CD14-positive monocyte (primary cell): ENCODE measurements at regions not wholly inside any gene's neighbourhood (a gene's known extent, or its start where the extent isn't known, plus 50 kb on each side); places are given as distances from the start of the nearest gene placed in this dataset.
"Not testable (repeated sequence)": the region's sequence is repeated elsewhere in the genome, so short reads cannot be mapped to it uniquely, and the experiment has no call there.

Source experiments
- DNase-seq, 3 donors: peaks; one replicate each; pipeline ENCODE4 v3.0.0-alpha.2; 2011 to 2022
- H2AFZ ChIP-seq: 2 replicates; pipeline ENCODE4 v1.6.0; 2012; ENCODE audit warnings: mild to moderate bottlenecking, low read depth, low read length, inconsistent platforms; ENCODE audit not compliant: insufficient read depth, poor library complexity, severe bottlenecking
- H3K27ac ChIP-seq, 2 donors: 1 replicate in 1 of 2; 2 replicates in 1 of 2; pipeline ENCODE4 v1.5.1; 2012 to 2013; ENCODE audit warnings: low read length in 2 of 2, control low read depth in 1 of 2, inconsistent platforms in 1 of 2, low read depth in 1 of 2, mild to moderate bottlenecking in 1 of 2
- H3K27me3 ChIP-seq, 2 donors: one replicate each; pipeline versions ENCODE4 v1.6.0 to v1.6.1; 2011 to 2013; ENCODE audit warnings: low read length in 2 of 2; ENCODE audit not compliant: control insufficient read depth in 2 of 2, insufficient read depth in 2 of 2
- H3K36me3 ChIP-seq, 2 donors: replicated peaks in 1 of 2; 1 replicate in 1 of 2; 2 replicates in 1 of 2; pipeline versions ENCODE4 v1.5.1 to v1.6.1; 2012 to 2013; ENCODE audit warnings: low read length in 2 of 2, control low read depth in 1 of 2, inconsistent platforms in 1 of 2, mild to moderate bottlenecking in 1 of 2; ENCODE audit not compliant: insufficient read depth in 2 of 2, control insufficient read depth in 1 of 2
- H3K4me1 ChIP-seq, 2 donors: 1 replicate in 1 of 2; 2 replicates in 1 of 2; pipeline versions ENCODE4 v1.5.1 to v1.6.1; 2012 to 2013; ENCODE audit warnings: low read length in 2 of 2, control low read depth in 1 of 2, inconsistent platforms in 1 of 2, mild to moderate bottlenecking in 1 of 2, moderate library complexity in 1 of 2; ENCODE audit not compliant: insufficient read depth in 2 of 2, control insufficient read depth in 1 of 2
- H3K4me2 ChIP-seq: replicated peaks from 2 replicates; pipeline ENCODE3; 2012; ENCODE audit warnings: low read length, moderate library complexity, mild to moderate bottlenecking; ENCODE audit not compliant: poor library complexity, severe bottlenecking; ENCODE audit errors: extremely low read depth
- H3K4me3 ChIP-seq, 3 experiments: fragments of 200-600 bp in 1 of 3; sonication (generic) in 1 of 3; replicated peaks in 1 of 3; 1 replicate in 2 of 3; 2 replicates in 1 of 3; pipeline ENCODE4 v1.5.1; 2011 to 2013; ENCODE audit warnings: low read length in 3 of 3, mild to moderate bottlenecking in 3 of 3, control low read depth in 2 of 3, low read depth in 2 of 3, inconsistent platforms in 1 of 3, moderate library complexity in 1 of 3
- H3K79me2 ChIP-seq: 2 replicates; pipeline ENCODE4 v1.6.0; 2012; ENCODE audit warnings: mild to moderate bottlenecking, control low read depth, inconsistent platforms, low read length, moderate library complexity; ENCODE audit not compliant: insufficient read depth
- H3K9ac ChIP-seq: 2 replicates; pipeline ENCODE4 v1.6.0; 2017; ENCODE audit warnings: low read length, mild to moderate bottlenecking; ENCODE audit not compliant: insufficient read depth, poor library complexity, severe bottlenecking
- H3K9me3 ChIP-seq, 2 donors: replicated peaks in 1 of 2; 1 replicate in 1 of 2; 2 replicates in 1 of 2; pipeline versions ENCODE4 v1.5.1 to v1.6.1; 2012 to 2013; ENCODE audit warnings: low read length in 2 of 2, control low read depth in 1 of 2; ENCODE audit not compliant: control insufficient read depth in 1 of 2, insufficient read depth in 1 of 2
- H4K20me1 ChIP-seq: 2 replicates; pipeline ENCODE4 v1.6.0; 2012; ENCODE audit warnings: mild to moderate bottlenecking, low read length, control low read depth, moderate library complexity; ENCODE audit not compliant: insufficient read depth
- H3K27ac Mint-ChIP-seq, 7 donors: one replicate each; pipeline ENCODE4 v1.8.0; 2020; ENCODE audit warnings: mild to moderate bottlenecking in 7 of 7, mixed read lengths in 7 of 7, moderate library complexity in 6 of 7, inconsistent platforms in 2 of 7
- H3K27me3 Mint-ChIP-seq, 3 donors: one replicate each; pipeline ENCODE4 v1.8.0; 2021 to 2022; ENCODE audit warnings: low read depth in 3 of 3, mild to moderate bottlenecking in 3 of 3, mixed read lengths in 3 of 3, moderate library complexity in 3 of 3, inconsistent platforms in 1 of 3
- H3K36me3 Mint-ChIP-seq, 2 donors: one replicate each; pipeline ENCODE4 v1.8.0; 2020; ENCODE audit warnings: mixed read lengths in 2 of 2, inconsistent platforms in 1 of 2, mild to moderate bottlenecking in 1 of 2
- H3K4me1 Mint-ChIP-seq: one replicate; pipeline ENCODE4 v1.8.0; 2020; ENCODE audit warnings: mild to moderate bottlenecking, mixed read lengths
- H3K4me3 Mint-ChIP-seq, 2 donors: one replicate each; pipeline ENCODE4 v1.8.0; 2020; ENCODE audit warnings: mild to moderate bottlenecking in 2 of 2, mixed read lengths in 2 of 2, moderate library complexity in 1 of 2
- H3K9me3 Mint-ChIP-seq, 7 donors: one replicate each; pipeline ENCODE4 v1.8.0; 2020 to 2022; ENCODE audit warnings: mixed read lengths in 7 of 7, mild to moderate bottlenecking in 6 of 7, moderate library complexity in 6 of 7, inconsistent platforms in 2 of 7
- CTCF ChIP-seq: fragments of 200-600 bp; IDR thresholded peaks from one replicate; pipeline ENCODE4 v1.8.0; 2022; ENCODE audit warnings: antibody characterized with exemption, mild to moderate bottlenecking
- WGBS: methylation state at CpG from one replicate; pipeline ENCODE4 v1.1.5; 2013; ENCODE audit warnings: missing lambda C conversion rate; ENCODE audit not compliant: insufficient coverage; 5-methylcytosine and 5-hydroxymethylcytosine counted together
- intact Hi-C, 2 donors: fragments of 100-400 bp; cut with micrococcal nuclease; formaldehyde crosslinking; loops; one replicate each; pipeline versions ENCODE4 v1.15.0 to v1.15.1; 2023

GRCh38 chr15:58378241-58379085, 53.3 kb upstream of the LIPC start:
- Histone ChIP-seq H3K27me3 (no peaks in the 10 kb centered on the region), H4K20me1 (no peaks in the 10 kb centered on the region), H3K9ac (no peak overlapping the region), H3K4me3 (no peak overlapping the region), H3K4me2 (no peak overlapping the region), H3K4me1 (no peaks in the 10 kb centered on the region), H3K9me3 (no peaks in the 10 kb centered on the region), H2AFZ (no peak overlapping the region), H3K27ac (no peak overlapping the region), H3K36me3 (no peaks in the 10 kb centered on the region), H3K79me2 (no peaks in the 10 kb centered on the region)
- 98% methylated on average over 5 of the region's 6 CpGs for WGBS
- no peak overlapping the region for H3K4me3 Mint-ChIP-seq
- TF ChIP-seq CTCF = no peak
- peaks cover 2 to 11% (median 4%) of the 10 kb centered on the region in 7 donors for H3K9me3 Mint-ChIP-seq
- H3K4me1 Mint-ChIP-seq = peaks cover 15% of the 10 kb centered on the region
- intact Hi-C loops = no loop called here
- peak overlapping the region in 1 of 7 donors; percentile 42 for H3K27ac Mint-ChIP-seq
- H3K36me3 Mint-ChIP-seq = no peaks in the 10 kb centered on the region
- H3K27me3 Mint-ChIP-seq = peaks cover 0 to 6% (median 4%) of the 10 kb centered on the region in 3 donors
- no peak for DNase-seq

GRCh38 chr15:58379454-58379853, 52.3 kb upstream of the LIPC start:
- H3K4me3 ChIP-seq, H3K9ac ChIP-seq, H3K27me3 Mint-ChIP-seq, H3K79me2 ChIP-seq, H3K36me3 Mint-ChIP-seq, H3K4me3 Mint-ChIP-seq, H3K36me3 ChIP-seq, H4K20me1 ChIP-seq, H3K9me3 Mint-ChIP-seq, H2AFZ ChIP-seq, H3K27ac Mint-ChIP-seq, H3K4me1 ChIP-seq, H3K27me3 ChIP-seq, intact Hi-C loops, DNase-seq, H3K9me3 ChIP-seq, H3K27ac ChIP-seq, H3K4me2 ChIP-seq: not testable (repeated sequence)
- peaks cover 11% of the 10 kb centered on the region for H3K4me1 Mint-ChIP-seq
